GM12875 (cell line): ENCODE measurements at regions not wholly inside any gene's neighbourhood (a gene's known extent, or its start where the extent isn't known, plus 50 kb on each side); places are given as distances from the start of the nearest gene placed in this dataset.

Source experiments
- H3K4me3 ChIP-seq: one replicate; pipeline ENCODE4 v1.5.1; 2011; ENCODE audit warnings: low read depth, low read length, control low read depth
- CTCF ChIP-seq: IDR thresholded peaks from 2 replicates; pipeline ENCODE4 v1.5.1; 2011; ENCODE audit warnings: low read depth, mild to moderate bottlenecking, control low read depth, inconsistent platforms, low read length, moderate library complexity, borderline replicate concordance; ENCODE audit not compliant: insufficient read depth

DNA sequence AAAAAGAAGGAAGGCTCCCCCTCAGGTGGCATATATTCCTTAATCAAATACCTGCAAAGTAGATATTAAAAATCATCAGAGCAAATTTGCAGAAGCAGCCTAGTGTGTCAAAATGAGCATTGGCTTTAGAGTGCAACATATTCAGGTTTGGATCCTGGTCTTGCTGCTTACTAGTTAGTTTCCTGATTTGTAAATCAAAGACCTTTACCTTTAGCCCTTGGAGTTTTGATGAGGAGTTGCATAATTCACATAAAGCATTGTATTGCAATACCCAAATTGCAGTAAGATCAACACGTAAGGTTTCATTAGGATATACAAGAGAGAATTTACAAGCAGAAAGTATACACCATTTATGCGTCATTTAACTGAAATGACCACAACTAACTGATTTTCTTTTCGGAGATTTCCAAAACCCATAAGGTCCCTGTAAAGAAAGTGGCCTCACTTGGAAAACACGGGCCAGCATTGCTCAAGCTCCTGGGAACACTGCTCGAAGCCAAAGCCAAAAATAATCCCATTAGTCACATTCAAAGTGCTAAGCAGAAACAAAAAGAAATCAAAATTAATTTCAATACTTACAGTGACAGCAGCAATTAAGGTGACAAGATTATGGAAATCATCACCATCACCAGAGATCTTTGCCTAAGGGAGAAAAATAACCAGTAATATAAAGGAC lies 415.9 kb upstream of the ERCC4 start:
- TF ChIP-seq CTCF = no peak
- no peak overlapping the region for H3K4me3 ChIP-seq

GRCh38 chr16:13507530-13507929 lies 412.4 kb upstream of the ERCC4 start:
- TF ChIP-seq CTCF = no peak
- H3K4me3 ChIP-seq = no peak overlapping the region

GRCh38 chr16:13510425-13511151 lies 409.4 kb upstream of the ERCC4 start:
- H3K4me3 ChIP-seq = no peak overlapping the region
- peak; percentile 28; the same call in 1 of the 2 replicates for TF ChIP-seq CTCF

DNA sequence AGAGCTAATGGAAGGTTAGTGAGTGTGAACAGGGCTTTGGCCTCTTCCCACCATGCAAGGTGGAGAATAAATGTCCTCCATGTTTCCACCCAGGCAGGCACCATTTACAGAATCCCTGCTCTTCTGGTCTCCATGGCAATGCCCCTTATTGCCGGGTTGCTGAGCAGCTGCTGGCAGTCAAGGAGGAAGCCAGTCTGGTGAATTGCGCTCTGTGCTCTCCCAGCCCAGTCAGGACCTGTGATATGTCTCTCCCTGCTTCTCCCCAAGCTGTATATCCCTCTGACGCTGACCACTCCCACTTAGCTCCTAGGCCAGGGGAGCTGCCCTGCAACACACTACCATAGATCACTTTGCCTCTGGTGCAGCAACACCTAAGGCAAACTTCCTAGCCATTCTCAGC lies 402.1 kb upstream of the ERCC4 start:
- no peak overlapping the region for H3K4me3 ChIP-seq
- TF ChIP-seq CTCF = no peak

DNA sequence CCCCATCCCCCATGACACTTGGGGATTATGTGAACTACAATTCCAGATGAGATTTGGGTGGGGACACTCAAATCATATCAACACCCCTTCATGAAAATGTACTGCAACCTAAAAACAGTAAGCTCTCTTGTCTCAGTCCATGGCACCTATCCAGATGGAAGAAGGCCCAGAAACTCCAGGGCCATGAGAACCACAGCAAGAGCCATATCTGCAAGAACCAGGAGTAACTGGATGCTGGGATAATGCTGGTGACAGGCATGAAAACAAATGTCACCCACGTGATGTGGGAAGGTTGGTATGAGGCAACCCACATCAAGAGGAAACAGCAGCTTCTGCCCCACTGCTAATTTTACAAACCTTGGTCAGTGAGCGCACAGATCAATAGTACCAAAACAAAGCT lies 400.1 kb upstream of the ERCC4 start:
- H3K4me3 ChIP-seq = no peak overlapping the region
- TF ChIP-seq CTCF = no peak

GRCh38 chr16:13521356-13521755 lies 398.6 kb upstream of the ERCC4 start:
- no peak overlapping the region for H3K4me3 ChIP-seq

More at GRCh38 chr16:13521356-13521755, 398.6 kb upstream of the ERCC4 start:
- TF ChIP-seq CTCF = no peak
